IMR-90 (cell line): ENCODE measurements at regions not wholly inside any gene's neighbourhood (a gene's known extent, or its start where the extent isn't known, plus 50 kb on each side); places are given as distances from the start of the nearest gene placed in this dataset.

Experiments used
- BHLHE40 ChIP-seq: fragments of 150-350 bp; IDR thresholded peaks from 2 replicates; pipeline ENCODE4 v1.6.1; 2016; ENCODE audit warnings: mild to moderate bottlenecking, low read depth, low read length
- CHD1 ChIP-seq: IDR thresholded peaks from 2 replicates; pipeline ENCODE4 v1.6.1; 2012; ENCODE audit warnings: low read depth, low read length, improper control_type of control experiment
- MAFK ChIP-seq: IDR thresholded peaks from 2 replicates; pipeline ENCODE4 v1.6.1; 2012; ENCODE audit warnings: low read depth, low read length, improper control_type of control experiment
- MAZ ChIP-seq: IDR thresholded peaks from 2 replicates; pipeline ENCODE4 v1.6.1; 2012; ENCODE audit warnings: low read depth, mild to moderate bottlenecking, low read length, improper control_type of control experiment, moderate library complexity, borderline replicate concordance
- MXI1 ChIP-seq: IDR thresholded peaks from 2 replicates; pipeline ENCODE4 v1.6.1; 2012; ENCODE audit warnings: low read depth, mild to moderate bottlenecking, low read length, moderate library complexity, borderline replicate concordance
- NFE2L2 ChIP-seq: fragments of 150-350 bp; IDR thresholded peaks from 2 replicates; pipeline ENCODE4 v1.6.1; 2016; ENCODE audit warnings: low read depth, mild to moderate bottlenecking, low read length
- POLR2A ChIP-seq: IDR thresholded peaks from 2 replicates; pipeline ENCODE4 v1.6.1; 2012; ENCODE audit warnings: mild to moderate bottlenecking, low read depth, low read length
- RAD21 ChIP-seq: IDR thresholded peaks from 2 replicates; pipeline ENCODE4 v1.6.1; 2012; ENCODE audit warnings: low read length, improper control_type of control experiment
- RFX5 ChIP-seq: IDR thresholded peaks from 2 replicates; pipeline ENCODE4 v1.8.0; 2012; ENCODE audit warnings: low read depth, mild to moderate bottlenecking, low read length, moderate library complexity
- SMC3 ChIP-seq: fragments of 150-350 bp; IDR thresholded peaks from 2 replicates; pipeline ENCODE4 v1.6.1; 2016; ENCODE audit warnings: low read depth, mild to moderate bottlenecking, antibody characterized with exemption, low read length, moderate library complexity
- TF ChIP-seq, protein P1 (sequence below): conservative IDR thresholded peaks from 2 replicates; pipeline ENCODE4 v1.5.1; 2012; ENCODE audit warnings: mild to moderate bottlenecking, low read depth, low read length, improper control_type of control experiment
- TF ChIP-seq, protein P2 (sequence below): fragments of 150-350 bp; IDR thresholded peaks from 2 replicates; pipeline ENCODE4 v1.6.1; 2017; ENCODE audit warnings: mild to moderate bottlenecking, antibody characterized with exemption, low read length, low read depth
- TF ChIP-seq, protein P3 (sequence below): fragments of 150-350 bp; IDR thresholded peaks from 2 replicates; pipeline ENCODE4 v1.6.1; 2016; ENCODE audit warnings: low read depth, mild to moderate bottlenecking, low read length, moderate library complexity, borderline replicate concordance

DNA sequence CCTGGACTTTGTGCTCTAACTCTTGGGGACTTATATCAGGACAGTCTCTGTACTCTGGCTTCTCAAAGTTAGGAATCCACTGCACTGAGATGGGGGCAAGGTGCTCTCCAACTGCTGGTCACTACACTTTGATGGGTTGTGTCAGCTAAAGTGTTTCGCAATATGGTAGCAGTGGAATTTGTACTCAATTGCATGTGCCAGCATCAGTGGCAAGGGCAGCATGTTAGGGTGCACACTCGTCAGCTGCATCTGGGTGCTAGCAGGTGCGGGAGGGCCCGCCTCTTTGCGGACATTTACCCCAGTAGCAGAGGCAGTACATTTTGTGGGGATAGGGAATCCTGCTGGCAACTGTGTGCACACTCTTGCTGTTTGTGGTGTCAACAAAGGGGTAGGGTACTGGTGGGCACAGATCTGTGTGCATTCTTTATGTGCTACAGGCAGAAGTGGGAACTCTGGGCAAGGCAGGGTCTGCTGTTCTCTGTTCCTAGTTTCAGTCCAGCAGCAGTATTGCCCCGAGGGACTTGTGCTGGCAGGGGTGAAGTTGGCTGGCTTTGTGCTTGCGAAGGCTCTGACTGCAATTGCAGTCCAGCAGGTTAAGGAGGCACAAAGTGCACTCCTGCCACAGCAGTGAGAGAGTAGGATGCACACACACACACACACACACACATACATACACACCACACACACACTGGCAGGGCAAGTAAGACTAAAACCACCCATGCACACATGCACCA is 924.8 kb upstream of the CDH9 start:
- TF ChIP-seq, protein P1, sequence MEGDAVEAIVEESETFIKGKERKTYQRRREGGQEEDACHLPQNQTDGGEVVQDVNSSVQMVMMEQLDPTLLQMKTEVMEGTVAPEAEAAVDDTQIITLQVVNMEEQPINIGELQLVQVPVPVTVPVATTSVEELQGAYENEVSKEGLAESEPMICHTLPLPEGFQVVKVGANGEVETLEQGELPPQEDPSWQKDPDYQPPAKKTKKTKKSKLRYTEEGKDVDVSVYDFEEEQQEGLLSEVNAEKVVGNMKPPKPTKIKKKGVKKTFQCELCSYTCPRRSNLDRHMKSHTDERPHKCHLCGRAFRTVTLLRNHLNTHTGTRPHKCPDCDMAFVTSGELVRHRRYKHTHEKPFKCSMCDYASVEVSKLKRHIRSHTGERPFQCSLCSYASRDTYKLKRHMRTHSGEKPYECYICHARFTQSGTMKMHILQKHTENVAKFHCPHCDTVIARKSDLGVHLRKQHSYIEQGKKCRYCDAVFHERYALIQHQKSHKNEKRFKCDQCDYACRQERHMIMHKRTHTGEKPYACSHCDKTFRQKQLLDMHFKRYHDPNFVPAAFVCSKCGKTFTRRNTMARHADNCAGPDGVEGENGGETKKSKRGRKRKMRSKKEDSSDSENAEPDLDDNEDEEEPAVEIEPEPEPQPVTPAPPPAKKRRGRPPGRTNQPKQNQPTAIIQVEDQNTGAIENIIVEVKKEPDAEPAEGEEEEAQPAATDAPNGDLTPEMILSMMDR, result no peak
- TF ChIP-seq MAFK, result no peak
- no peak for TF ChIP-seq POLR2A
- TF ChIP-seq, protein P2, sequence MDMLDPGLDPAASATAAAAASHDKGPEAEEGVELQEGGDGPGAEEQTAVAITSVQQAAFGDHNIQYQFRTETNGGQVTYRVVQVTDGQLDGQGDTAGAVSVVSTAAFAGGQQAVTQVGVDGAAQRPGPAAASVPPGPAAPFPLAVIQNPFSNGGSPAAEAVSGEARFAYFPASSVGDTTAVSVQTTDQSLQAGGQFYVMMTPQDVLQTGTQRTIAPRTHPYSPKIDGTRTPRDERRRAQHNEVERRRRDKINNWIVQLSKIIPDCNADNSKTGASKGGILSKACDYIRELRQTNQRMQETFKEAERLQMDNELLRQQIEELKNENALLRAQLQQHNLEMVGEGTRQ, result no peak
- TF ChIP-seq BHLHE40, result no peak
- TF ChIP-seq MAZ, result no peak
- TF ChIP-seq, protein P3, sequence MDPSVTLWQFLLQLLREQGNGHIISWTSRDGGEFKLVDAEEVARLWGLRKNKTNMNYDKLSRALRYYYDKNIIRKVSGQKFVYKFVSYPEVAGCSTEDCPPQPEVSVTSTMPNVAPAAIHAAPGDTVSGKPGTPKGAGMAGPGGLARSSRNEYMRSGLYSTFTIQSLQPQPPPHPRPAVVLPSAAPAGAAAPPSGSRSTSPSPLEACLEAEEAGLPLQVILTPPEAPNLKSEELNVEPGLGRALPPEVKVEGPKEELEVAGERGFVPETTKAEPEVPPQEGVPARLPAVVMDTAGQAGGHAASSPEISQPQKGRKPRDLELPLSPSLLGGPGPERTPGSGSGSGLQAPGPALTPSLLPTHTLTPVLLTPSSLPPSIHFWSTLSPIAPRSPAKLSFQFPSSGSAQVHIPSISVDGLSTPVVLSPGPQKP, result no peak
- TF ChIP-seq MXI1, result no peak
- TF ChIP-seq RAD21, result no peak
- no peak for TF ChIP-seq RFX5
- TF ChIP-seq NFE2L2, result no peak
- no peak for TF ChIP-seq SMC3
- TF ChIP-seq CHD1, result no peak
